Suppressor macrophage treated with lipopolysaccharide for 1 hour (primary cell): ENCODE measurements at regions not wholly inside any gene's neighbourhood (a gene's known extent, or its start where the extent isn't known, plus 50 kb on each side); places are given as distances from the start of the nearest gene placed in this dataset.
"Not testable (repeated sequence)": the region's sequence is repeated elsewhere in the genome, so short reads cannot be mapped to it uniquely, and the experiment has no call there.

Source experiments
- DNase-seq, 3 donors: peaks; one replicate each; pipeline ENCODE4 v3.0.0-alpha.2; 2020 to 2022

DNA sequence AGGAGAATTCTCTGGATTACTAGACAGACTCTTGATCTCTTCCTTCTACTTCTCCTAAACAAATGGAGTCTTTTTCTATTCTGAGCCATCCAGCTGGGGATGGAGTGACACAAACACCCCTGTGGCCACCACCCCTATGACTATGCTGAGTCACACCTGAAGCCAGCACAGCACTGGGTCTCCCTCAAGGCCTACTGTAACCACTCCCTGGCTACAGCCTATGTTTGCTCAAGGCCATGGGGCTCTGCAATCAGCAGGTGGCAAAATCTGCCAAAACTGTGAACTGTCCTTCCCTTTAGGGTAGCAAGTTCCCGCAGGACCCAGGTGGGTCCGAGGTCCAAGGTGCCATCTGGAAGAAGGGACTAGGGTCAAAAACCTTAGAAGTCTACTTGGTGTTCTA lies 132.3 kb downstream of the TINAG start:
- DNase-seq: no peak

DNA sequence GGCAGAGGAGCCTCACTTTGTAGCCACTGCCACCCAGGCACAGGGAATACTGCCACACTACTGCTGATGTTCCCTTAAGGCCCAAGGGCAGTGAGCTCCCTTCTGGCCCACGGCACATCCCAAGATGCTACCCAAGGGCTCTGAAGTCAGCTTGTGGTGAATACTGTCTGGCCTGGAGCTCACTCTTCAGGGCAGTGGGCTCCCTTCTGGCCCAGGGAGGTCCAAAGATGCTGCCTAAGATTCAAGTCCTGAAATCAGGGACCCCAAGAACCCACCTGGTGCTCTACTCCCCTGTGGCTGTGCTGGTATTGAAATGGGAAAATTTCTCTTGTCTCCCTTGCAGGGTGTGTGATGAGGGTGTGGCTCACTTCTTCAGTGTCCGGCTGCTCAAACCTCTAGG lies 132.8 kb downstream of the TINAG start:
- DNase-seq: no peak

DNA sequence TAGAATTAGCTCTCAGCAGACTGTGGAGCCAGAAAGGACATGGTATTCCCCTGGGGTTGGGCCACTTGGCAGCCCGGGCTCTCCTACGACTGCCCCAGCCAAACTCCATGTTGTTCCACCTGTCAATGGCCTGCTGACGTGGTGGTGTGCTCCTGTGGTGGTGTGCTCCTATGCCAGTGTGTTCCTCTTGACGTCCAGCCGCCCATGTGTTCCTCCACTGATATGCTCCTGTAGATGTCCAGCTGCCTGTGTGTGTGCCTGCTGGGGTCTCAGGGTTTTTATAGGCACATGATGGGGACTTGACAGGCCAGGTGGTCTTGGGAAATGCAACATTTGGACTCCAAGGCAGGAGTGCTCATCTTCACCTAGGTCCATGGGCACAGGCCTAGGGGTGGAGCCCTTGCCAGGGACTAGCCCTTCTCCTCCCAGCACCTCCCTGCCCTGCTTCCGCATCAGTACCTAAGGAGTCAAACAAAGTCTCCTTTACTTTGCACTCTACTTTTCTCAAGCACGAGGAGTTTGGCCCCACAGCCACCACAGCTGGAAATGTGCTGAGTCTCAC lies 133.5 kb downstream of the TINAG start:
- DNase-seq: no peak

DNA sequence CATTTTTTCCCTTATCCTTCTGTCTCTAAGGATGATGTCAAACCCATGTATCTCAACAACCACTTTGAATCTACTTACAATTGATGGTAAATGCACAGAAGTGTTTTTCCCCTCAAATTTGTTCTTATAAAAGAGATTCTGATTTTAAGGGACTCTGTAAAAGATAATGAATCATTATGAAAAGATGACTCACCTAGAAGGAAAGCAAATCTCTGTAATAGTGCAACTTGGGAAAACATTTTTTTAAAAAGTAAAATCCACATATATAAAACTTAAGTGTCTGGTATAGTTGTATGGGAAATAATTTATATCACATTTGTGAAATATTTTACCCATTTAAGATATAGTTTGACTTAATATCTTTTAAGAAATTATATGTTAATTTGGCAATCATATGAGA lies 137.0 kb downstream of the TINAG start:
- DNase-seq: no peak

DNA sequence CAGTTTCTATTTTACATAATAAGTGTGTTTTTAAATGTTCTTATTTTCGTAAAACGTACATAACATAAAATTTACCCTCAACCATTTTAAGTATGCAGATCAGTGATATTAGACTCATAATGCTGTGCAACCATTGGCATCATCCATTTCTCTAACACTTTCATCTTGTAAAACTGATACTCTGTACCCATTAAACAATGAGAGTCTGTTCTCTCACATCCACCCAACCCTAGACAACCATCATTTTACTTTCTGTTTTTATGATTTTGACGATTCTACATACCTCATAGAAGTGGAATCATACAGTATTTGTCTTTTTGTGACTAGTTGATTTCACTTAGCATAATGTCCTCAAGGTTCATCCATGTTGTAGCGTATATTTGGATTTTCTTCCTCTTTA lies 140.4 kb downstream of the TINAG start:
- DNase-seq: no peak

DNA sequence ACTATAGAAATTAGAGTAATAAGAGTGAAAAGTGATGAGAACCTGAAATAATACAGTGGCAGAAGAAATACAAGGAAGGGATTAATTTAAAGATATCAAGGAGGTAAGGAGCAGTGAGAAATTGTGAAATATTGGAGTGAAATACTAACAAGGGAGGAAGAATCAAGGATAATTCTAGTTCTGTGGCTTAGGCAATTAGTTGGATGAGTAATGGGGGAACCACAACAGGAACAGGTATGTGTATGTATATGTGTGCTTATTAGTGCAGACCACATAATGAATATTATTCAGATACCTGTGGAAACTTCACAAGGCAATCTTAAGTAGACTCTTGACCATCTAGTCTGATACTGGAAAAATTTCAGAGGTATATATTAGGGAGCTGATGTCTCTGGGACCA lies 143.3 kb downstream of the TINAG start:
- no peak for DNase-seq

DNA sequence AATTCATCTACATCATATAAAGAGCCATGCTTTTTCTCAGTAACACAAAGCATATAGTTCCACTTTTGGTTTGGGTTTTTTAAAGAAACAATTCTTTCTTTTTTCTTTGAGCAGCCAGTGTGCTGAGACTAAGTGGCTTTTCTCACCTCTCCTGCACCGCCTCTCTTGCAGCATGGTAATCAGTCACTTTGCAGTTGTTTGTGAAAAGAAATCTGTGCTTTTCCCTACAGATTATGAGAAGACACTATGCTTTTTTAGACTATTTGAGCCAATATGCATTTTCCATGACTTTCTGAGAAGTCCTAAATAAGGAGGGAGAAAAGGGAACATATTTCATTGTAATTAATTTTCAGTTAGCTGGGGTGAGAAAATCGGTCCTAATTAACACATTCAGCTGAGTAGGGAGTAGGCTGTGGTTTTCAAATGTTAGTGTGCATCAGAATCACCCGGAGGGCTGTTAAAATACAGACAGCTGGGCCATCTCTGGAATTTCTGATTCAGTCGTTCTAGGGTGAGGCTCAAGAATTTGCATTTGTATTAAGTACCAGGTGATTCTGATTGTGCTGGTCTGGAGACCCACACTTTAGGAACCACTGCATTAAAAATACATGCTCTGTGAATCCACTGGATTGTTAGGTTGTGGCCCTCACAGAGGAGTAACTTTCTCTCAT lies 155.2 kb downstream of the TINAG start:
- no peak for DNase-seq

DNA sequence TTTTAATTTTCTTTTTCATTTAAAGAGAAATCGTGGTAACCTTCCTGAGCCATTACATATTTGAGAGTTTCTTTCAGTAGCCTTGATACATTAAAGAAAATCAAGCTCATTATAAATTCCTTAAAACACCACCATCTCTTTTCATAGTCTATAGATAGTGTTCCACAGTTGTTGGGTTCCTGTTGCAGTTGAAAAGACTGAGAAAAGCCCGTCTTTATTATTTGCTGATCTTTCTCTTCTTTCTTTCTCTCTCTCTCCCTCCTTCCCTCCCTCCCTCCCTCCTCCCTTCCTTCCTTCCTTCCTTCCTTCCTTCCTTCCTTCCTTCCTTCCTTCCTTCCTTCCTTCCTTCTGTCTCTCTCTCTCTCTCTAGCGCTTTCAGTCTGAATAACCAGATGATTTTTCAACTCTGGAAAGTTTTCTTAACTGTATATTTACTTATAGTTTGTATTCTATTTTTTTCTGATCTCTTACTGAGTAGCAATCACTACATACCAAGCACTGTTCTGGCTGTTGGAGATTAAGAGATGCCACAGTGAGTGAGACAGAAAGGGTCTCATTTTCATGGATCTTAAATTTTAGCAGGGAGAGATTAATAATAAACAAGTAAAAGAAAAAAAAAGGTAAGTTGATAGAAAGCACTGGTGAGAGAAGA lies 157.5 kb downstream of the TINAG start:
- DNase-seq: no peak

DNA sequence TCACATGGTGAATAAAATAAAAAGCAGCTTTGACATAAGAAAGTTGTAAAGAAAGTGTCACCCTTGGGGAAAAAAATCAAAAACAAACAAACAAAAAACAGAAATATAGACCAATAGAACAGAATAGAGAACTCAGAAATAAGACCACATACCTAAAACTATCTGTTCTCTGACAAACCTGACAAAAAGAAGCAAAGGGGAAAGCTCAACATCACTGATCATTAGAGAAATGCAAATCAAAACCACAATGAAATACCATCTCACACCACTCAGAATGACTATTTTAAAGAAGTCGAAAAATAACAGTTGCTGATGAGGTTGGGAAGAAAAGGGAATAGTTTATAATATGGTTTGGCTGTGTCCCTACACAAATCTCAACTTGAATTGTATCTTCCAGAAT lies 159.1 kb downstream of the TINAG start:
- no peak for DNase-seq

DNA sequence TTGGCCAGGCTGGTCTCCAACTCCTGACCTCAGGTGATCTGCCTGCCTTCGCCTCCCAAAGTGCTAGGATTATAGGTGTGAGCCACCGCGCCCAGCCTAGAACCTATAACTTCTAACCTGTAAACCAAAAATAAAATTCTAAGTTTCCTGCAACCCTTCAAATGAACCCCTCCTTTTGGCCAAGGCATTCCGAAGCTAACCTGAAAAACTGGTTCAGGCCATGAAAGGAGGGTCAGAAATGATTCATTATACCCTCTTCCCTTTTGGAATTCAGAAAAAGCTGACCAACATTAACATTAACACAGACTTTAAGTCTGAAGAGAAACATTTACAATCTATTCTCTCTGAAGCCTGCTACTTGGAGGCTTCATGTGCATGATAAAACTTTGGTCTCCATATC lies 165.1 kb downstream of the TINAG start:
- DNase-seq: no peak

DNA sequence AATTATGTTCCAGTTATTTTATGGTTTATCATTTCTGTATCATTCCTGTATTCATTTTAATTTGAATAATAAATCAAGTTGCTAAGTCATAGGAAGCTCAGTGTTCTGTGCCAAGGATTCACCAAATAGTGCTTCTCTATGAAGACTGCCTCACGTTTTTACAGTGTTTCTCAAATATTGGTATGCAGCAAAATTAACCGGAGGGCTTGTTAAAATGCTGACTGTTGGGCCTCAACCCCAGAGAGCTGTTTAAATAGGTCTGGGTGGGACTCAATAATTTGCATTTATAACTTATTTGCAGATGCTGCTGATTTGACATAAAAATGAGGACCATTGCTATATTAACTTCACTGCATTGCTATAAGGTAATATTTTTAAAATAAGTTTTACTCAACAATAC lies 166.7 kb downstream of the TINAG start:
- DNase-seq: no peak

DNA sequence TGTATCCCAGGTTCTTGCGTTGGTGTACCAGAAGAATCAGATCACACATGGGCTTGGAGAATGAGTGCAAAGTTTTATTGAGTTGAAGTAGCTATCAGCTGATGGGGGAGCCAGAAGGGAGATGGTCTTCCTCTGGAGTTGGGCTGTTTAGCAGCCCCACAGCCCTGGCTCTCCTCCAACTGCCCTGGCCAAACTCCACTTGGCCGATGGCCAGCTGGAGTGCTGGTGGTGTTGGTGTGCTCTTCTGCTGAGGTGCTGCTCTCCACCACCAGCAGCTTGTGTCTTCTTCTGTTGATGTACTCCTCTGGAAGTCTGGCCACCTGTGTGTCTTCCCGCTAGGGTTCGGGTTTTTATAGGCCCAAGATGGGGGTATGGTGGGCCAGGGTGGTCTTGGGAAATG lies 172.8 kb downstream of the TINAG start:
- DNase-seq: no peak

DNA sequence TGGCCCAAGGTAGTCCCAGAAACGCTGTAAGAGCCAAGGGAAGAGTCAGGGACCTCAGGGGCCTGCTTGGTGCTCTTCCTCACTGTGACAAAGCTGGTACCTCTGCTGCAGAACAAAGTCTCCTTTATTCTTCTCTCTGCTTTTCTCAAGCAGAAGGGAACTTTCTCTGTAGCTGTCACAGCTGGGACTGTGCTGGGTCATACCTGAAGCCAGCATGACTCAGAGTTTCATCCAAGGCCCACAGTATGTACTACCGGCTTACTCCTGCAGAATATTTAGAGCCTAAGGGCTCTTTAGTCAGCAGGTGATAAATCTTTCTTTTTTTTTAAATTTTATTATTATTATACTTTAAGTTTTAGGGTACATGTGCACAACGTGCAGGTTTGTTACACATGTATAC lies 183.2 kb downstream of the TINAG start:
- DNase-seq: no peak

DNA sequence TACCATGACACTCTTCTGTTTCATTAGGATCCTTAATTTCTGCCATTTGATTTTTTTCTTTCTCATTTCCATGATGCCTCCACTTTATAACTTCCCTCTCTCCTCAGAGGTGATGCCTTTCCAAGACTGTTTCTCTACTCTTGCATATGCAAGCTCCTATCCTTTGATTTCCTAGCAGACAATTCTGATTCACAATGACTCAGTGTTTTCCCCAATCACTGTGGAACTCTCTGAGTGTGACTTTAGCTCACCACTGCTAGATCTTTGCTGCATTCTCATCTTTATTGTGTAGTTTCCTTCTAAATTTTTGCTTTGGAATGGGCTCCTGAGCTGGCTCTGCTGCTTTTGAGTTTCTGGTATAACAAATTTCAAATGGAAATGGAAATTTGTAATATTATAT lies 184.9 kb downstream of the TINAG start:
- no peak for DNase-seq

DNA sequence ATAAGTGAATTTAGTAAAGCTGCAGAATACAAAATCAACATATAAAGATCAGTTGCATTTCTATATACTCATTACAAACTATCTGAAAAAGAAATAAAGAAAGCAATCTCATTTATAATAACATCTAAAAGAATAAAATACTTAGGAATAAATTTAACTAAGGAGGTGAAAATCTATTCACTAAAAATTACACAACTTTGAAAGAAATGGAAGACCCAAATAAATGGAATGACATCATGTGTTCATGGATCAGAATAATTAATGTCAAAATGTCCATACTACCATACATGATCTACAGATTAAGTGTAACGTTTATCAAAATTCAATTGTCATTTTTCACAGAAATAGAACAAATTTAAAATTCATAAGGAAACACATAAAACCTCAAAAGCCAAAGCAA lies 194.9 kb downstream of the TINAG start:
- no peak for DNase-seq

DNA sequence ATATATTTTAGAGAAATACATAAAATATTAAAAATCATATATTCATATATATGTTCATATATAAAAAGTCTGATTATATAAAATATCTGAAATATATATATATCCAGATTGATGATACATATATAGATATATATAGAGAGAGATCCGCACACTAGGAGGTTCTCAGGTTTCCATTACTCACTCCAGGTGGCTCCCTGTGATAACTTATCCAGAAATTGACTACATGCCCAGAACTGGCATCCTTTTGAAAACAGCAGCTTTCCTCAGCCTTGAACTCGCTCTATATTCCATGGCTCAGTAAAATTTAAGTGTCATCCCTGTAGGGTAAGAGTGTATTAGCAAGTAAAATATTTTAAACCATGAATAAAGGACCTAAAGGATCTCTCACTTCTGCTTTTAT lies 206.8 kb downstream of the TINAG start:
- no peak for DNase-seq

DNA sequence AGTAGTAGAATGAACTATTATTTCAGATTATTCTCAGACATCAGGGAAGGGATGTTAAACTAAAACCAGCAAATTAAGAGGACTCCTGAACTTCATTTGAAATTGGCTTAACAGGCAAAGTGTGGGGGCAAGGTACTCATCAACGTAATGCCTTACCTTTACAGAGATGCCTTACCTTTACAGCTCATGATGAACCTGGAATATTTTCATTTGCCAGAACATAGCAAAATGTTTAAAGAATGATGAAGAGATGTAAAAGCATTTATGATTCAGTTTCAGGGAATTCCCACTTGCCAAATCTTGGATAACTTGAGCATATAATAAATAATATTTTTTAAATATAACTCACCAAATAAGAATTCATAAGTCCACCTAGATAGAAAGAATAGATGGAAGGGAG lies 207.5 kb downstream of the TINAG start:
- DNase-seq: no peak

DNA sequence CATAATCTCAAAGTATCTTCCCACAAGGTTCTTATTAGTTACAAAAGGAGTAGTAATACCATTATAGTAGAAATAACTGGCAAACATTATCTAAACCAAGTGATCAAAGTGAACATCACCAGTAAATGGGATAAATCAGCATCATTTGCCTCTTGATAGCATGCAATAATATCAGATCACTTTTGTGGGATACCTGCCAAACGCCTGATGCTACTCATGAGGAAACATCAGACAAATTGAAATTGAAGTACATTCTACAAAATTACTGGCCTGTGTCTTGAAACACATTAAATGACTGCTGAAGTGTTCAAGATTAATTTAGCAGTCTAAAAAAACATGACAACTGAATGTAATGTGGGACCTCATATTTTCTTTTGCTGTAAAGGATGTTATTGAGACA lies 208.1 kb downstream of the TINAG start:
- DNase-seq: no peak

DNA sequence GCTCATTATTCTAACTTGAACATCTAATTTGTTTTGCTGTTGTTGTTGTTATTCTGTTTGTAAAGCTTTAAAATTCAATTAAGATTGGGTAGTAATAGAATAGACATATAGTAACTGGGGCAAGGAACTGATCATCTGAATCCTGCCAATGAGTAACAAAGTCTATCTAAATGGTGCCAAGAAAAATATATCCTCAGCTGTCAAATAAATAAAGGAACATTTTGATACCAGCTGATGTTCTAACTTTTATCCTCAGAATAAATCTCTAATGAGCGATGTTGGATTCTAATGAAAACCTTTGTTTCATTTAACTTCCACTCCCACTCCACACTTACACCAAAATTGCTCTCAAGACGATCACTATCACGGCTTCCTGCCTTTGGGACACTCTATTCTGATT lies 210.9 kb downstream of the TINAG start:
- DNase-seq: no peak

DNA sequence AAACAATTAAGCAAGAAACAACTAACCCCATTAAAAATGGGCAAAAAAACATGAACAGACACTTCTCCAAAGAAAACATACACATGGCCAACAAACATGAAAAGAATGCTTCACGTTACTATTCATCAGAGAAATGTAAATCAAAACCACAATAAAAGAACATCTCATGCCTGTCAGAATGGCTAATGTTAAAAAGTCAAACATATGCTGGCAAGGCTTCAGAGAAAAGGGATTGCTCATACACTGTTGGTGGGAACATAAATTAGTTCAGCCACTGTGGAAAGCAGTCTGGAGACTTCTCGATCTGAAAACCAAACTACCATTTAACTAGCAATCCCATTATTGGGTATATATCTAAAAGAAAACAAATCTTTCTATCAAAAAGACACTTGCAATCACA lies 217.5 kb downstream of the TINAG start:
- DNase-seq: no peak

DNA sequence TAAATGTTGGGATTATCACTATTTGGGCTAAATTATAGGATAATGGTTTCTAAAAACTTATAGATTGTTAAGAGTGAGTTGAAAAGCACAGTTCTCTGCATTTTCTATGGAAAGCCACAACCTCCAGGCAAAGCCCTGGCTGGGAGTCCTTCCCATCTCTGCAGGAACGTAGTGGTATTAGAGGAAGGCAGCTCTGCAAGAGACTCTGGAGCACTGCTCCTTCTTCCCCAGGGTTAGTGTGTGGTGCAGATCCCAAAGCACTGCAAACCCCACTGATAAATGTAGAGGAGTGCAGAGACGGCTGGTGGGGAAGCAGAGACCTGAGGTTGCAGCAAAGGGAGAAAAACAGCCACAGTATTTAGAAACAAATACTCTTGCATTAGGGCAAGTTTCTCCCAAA lies 225.3 kb downstream of the TINAG start:
- no peak for DNase-seq

DNA sequence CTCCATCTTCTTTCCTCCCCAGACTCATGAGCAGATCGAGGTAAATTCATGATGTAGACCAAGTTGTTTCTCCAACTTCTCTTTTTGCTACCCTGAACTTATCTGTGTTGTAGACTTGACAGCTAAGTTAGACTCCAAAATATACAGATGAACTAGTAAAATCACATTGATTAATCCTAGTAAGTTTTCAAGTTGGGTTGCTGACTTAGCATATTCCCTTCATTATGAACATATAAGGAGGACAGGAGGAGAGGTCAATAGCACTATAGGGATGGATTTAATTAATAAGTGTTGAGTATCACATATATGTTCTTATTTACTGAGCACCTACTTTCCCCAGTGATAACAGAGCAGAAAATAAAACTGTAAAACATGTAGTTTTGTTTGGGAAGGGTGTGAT lies 227.3 kb downstream of the TINAG start:
- DNase-seq: no peak

DNA sequence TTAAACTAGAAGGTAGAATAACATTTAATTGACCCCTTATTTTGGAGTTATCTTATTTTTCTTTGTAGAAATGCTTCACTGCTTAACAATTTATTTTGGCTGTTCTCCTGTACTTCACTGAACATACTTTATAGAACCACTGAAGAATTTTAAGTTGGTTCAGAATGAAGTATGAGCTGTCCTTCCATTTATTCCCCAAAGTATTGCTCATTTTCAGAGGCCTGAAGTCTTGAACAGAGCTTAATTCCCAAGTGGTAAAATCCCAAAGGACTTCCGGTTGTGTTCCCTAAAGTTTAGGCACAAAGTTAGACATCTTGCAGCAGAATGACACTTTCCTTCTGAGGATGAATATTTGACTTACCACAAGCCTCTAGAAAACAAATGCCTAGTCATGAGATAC lies 233.3 kb downstream of the TINAG start:
- DNase-seq: no peak

DNA sequence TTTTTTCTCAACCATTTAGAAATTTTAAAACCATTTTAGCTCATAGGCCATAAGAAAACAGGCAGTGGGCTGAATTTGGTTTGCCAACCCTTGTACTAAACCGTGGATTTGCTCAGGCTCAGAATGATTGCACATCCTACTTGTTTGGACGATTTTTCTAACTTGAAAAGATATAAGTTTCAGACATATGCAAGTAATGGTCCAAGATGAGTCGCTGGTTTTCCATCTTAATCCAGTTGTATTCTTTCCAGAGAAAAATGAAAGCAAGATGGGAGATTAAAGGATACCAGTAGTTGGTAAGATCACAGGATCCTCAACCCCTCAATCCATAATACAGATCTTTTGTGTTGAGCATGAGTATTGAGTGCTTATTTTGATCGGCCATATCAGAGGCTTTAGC lies 250.9 kb downstream of the TINAG start:
- no peak for DNase-seq

DNA sequence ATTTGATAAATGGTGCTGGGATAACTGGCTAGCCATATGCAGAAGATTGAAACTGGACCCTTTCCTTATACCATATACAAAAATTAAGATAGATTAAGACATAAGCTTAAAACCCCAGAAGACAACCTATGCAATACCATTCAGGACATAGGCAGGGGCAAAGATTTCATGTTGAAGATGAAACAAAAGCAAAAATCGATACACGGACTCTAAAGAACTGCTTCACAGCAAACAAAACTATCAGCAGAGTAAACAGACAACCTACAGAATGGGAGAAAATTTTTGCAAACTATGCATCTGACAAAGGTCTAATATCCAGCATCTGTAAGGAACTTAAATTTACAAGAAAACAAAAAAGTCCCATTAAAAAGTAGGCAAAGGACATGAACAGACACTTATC lies 255.9 kb downstream of the TINAG start:
- DNase-seq: not testable (repeated sequence)
